Kidney (tissue), 13 donors: ENCODE measurements at regions not wholly inside any gene's neighbourhood (a gene's known extent, or its start where the extent isn't known, plus 50 kb on each side); places are given as distances from the start of the nearest gene placed in this dataset.
A peak's percentile ranks its signal among the peaks of the same experiment; 100 is the strongest.

Experiments
- DNase-seq, 5 donors: peaks; one replicate each; pipeline ENCODE4 v3.0.0-alpha.2; 2013 to 2020
- FAIRE-seq: peaks from 2 replicates; lab custom pipeline; 2012; peaks lifted over from hg19 to GRCh38; lab: Jason Lieb, UNC
- H3K27ac ChIP-seq, 2 donors: one replicate each; pipeline ENCODE4 v1.7.0; 2013; ENCODE audit warnings: low read depth in 2 of 2, low read length in 2 of 2, inconsistent platforms in 1 of 2
- H3K27me3 ChIP-seq: one replicate; pipeline ENCODE4 v1.7.1; 2013; ENCODE audit warnings: low read length, inconsistent platforms; ENCODE audit not compliant: control insufficient read depth, insufficient read depth
- H3K36me3 ChIP-seq, 3 donors: one replicate each; pipeline versions ENCODE4 v1.7.0 to v1.7.1; 2013; ENCODE audit warnings: low read length in 3 of 3, control low read depth in 1 of 3, inconsistent platforms in 1 of 3; ENCODE audit not compliant: insufficient read depth in 3 of 3, control insufficient read depth in 2 of 3
- H3K4me1 ChIP-seq, 3 donors: one replicate each; pipeline versions ENCODE4 v1.7.0 to v1.7.1; 2013; ENCODE audit warnings: low read length in 3 of 3, inconsistent platforms in 1 of 3, low read depth in 1 of 3; ENCODE audit not compliant: control insufficient read depth in 2 of 3, insufficient read depth in 2 of 3
- H3K4me3 ChIP-seq, 3 donors: one replicate each; pipeline versions ENCODE4 v1.7.0 to v1.8.1; 2013; ENCODE audit warnings: low read length in 3 of 3, control low read depth in 1 of 3, inconsistent platforms in 1 of 3
- H3K9ac ChIP-seq, 3 donors: one replicate each; pipeline versions ENCODE4 v1.7.0 to v1.7.1; 2013; ENCODE audit warnings: low read length in 3 of 3, control low read depth in 1 of 3, inconsistent platforms in 1 of 3
- H3K9me3 ChIP-seq, 3 donors: one replicate each; pipeline versions ENCODE4 v1.7.0 to v1.7.1; 2013; ENCODE audit warnings: low read length in 3 of 3, control low read depth in 1 of 3, inconsistent platforms in 1 of 3; ENCODE audit not compliant: control insufficient read depth in 2 of 3, insufficient read depth in 1 of 3
- CTCF ChIP-seq: IDR thresholded peaks from 3 replicates; pipeline ENCODE4 v1.5.1; 2012; ENCODE audit warnings: mild to moderate bottlenecking, moderate library complexity, borderline replicate concordance; ENCODE audit not compliant: insufficient read depth; ENCODE audit errors: extremely low read depth
- intact Hi-C: fragments of 100-400 bp; cut with DNase I; formaldehyde crosslinking; loops from one replicate; pipeline ENCODE4 v1.11.1; 2022
- donor health status: control.
- donor health status: control.
- donor health status: control.
- donor health status: control.
- donor health status: control.
- donor health status: DM: yes; HTN: yes; CAD: no.
- donor health status: Normal renal cell carcinoma (clear cell type).

- no peak for FAIRE-seq
- DNase-seq, result no peak
- no peak for TF ChIP-seq CTCF
- H3K36me3 ChIP-seq, result no peaks in the 10 kb centered on the region
- no peaks in the 10 kb centered on the region for H3K9me3 ChIP-seq
- no peak overlapping the region for H3K9ac ChIP-seq
- H3K27ac ChIP-seq, result no peak overlapping the region
- no peaks in the 10 kb centered on the region for H3K4me1 ChIP-seq
- no peaks in the 10 kb centered on the region for H3K27me3 ChIP-seq
- no peak overlapping the region for H3K4me3 ChIP-seq
- intact Hi-C loops, result no loop called here
Measured at GRCh38 chrX:44415639-44416386, 72.3 kb upstream of the EFHC2 start.

GRCh38 chrX:44401151-44401550 is 57.7 kb upstream of the EFHC2 start:
- Histone ChIP-seq H3K9ac (no peak overlapping the region), H3K9me3 (no peaks in the 10 kb centered on the region), H3K4me1 (no peaks in the 10 kb centered on the region), H3K36me3 (no peaks in the 10 kb centered on the region), H3K27me3 (no peaks in the 10 kb centered on the region), H3K4me3 (no peak overlapping the region), H3K27ac (no peak overlapping the region)
- intact Hi-C loops, result no loop called here
- DNase-seq, result no peak
- FAIRE-seq, result no peak
- no peak for TF ChIP-seq CTCF

GRCh38 chrX:44400588-44400987 is 57.1 kb upstream of the EFHC2 start:
- Histone ChIP-seq H3K4me1 (no peaks in the 10 kb centered on the region), H3K36me3 (no peaks in the 10 kb centered on the region), H3K9ac (no peak overlapping the region), H3K4me3 (no peak overlapping the region), H3K27me3 (no peaks in the 10 kb centered on the region), H3K9me3 (no peaks in the 10 kb centered on the region), H3K27ac (no peak overlapping the region)
- no peak for TF ChIP-seq CTCF
- intact Hi-C loops, result no loop called here
- peak in 1 of 5 donors; percentile 6 for DNase-seq
- FAIRE-seq, result peak; percentile 3
